ENCODE measurements at regions not wholly inside any gene's neighbourhood (a gene's known extent, or its start where the extent isn't known, plus 50 kb on each side); places are given as distances from the start of the nearest gene placed in this dataset.

DNA sequence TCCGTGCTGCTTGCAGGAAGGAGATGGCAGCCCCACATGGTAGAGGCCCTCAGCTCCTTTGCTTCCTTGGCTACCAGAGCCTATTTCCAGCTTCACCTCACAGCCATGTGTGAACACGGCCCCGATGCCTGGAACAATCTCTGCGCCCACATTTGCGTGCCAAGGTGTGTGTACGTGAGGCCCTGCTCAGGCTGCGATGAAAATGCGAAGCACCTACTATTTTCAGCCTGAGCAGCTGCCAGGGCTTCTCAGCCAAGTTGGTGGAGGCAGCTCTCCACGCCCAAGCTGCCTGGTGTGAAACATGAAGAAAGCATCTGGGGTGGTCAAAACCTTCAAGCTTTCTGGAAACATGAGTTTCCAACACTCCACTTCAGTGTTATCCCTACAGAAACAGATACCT, 177.8 kb upstream of the EGLN3 start:
- TF ChIP-seq POLR2A (IDR thresholded peaks at IDR 0.05) (no peak), POLR2AphosphoS5 (IDR thresholded peaks at IDR 0.05) (no peak), EP300 (IDR thresholded peaks at IDR 0.05) (no peak)
- TF ChIP-seq, protein P1, sequence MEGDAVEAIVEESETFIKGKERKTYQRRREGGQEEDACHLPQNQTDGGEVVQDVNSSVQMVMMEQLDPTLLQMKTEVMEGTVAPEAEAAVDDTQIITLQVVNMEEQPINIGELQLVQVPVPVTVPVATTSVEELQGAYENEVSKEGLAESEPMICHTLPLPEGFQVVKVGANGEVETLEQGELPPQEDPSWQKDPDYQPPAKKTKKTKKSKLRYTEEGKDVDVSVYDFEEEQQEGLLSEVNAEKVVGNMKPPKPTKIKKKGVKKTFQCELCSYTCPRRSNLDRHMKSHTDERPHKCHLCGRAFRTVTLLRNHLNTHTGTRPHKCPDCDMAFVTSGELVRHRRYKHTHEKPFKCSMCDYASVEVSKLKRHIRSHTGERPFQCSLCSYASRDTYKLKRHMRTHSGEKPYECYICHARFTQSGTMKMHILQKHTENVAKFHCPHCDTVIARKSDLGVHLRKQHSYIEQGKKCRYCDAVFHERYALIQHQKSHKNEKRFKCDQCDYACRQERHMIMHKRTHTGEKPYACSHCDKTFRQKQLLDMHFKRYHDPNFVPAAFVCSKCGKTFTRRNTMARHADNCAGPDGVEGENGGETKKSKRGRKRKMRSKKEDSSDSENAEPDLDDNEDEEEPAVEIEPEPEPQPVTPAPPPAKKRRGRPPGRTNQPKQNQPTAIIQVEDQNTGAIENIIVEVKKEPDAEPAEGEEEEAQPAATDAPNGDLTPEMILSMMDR (IDR thresholded peaks at IDR 0.05), result no peak
- intact Hi-C loops (cut with DNase I), result no loop called here
- Histone ChIP-seq H3K27me3 (no peaks in the 10 kb centered on the region), H3K9me3 (no peaks in the 10 kb centered on the region), H3K4me1 (peaks cover 0 to 16% (median 10%) of the 10 kb centered on the region in 4 donors), H3K36me3 (no peaks in the 10 kb centered on the region), H3K4me3 (no peak overlapping the region), H3K27ac (no peak overlapping the region)
- 84 to 95% methylated on average over 9 of the region's 9 CpGs for WGBS, 2 donors
- no peak for DNase-seq

DNA sequence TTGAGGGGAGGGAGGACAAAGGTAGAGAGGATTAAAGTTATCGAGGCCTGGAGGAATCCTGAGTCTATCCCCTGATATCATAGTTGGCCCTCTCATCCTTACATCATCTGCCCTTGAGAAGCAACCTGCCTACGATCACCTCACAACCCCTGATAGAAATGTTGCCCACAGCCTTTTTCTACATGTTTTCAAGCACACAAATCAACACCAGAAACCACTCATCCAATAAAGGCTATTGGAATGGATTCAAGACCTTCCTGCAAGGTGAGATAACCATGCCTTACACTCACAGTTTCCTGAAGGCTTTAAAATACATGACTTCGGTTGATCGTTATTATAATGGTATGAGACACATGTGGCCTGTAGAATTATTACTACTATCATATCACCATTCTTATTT, 175.7 kb upstream of the EGLN3 start:
- DNase-seq, result no peak
- no peaks in the 10 kb centered on the region for H3K27me3 ChIP-seq
- no peak for TF ChIP-seq POLR2AphosphoS5 (IDR thresholded peaks at IDR 0.05)
- TF ChIP-seq, protein P1 (IDR thresholded peaks at IDR 0.05), result no peak
- TF ChIP-seq POLR2A (IDR thresholded peaks at IDR 0.05), result no peak
- no peaks in the 10 kb centered on the region for H3K36me3 ChIP-seq
- no peak overlapping the region for H3K4me3 ChIP-seq
- H3K27ac ChIP-seq, result no peak overlapping the region
- no peaks in the 10 kb centered on the region for H3K9me3 ChIP-seq
- intact Hi-C loops (cut with DNase I), result no loop called here
- H3K4me1 ChIP-seq, result peaks cover 0 to 16% (median 10%) of the 10 kb centered on the region in 4 donors
- 88 to 90% methylated on average over 4 of the region's 4 CpGs for WGBS, 2 donors

DNA sequence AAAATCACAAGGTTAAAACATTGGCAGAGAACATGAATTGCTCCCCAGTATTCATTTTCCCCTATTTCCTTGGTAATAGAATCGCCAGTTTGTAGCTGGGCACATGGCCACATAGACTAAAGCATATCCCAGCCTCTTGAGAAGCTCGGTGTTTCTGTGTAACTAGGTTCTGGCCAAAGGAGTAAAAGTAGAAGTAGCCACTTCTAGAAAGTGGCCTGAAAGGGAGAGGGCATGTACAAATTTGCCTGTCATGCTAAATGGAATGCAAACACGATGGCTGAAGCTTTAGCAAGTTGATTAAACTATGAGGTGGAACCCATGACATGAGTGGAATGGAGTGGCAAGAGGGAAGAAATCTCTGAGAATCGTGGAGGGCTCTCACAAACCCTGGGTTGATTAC, 173.7 kb upstream of the EGLN3 start:
- Histone ChIP-seq H3K9me3 (no peaks in the 10 kb centered on the region), H3K4me1 (peaks cover 0 to 8% (median 4%) of the 10 kb centered on the region in 4 donors), H3K27me3 (no peaks in the 10 kb centered on the region), H3K36me3 (no peaks in the 10 kb centered on the region), H3K4me3 (no peak overlapping the region), H3K27ac (no peak overlapping the region)
- WGBS, 2 donors, result 82 to 90% methylated on average over 4 of the region's 4 CpGs
- TF ChIP-seq POLR2A (IDR thresholded peaks at IDR 0.05), result no peak
- TF ChIP-seq, protein P1 (IDR thresholded peaks at IDR 0.05), result no peak
- intact Hi-C loops (cut with DNase I), result loop anchor here (2.0 kb wide), 1 partner anchor 52 kb away; no protein-coding TSS in a partner anchor
- no peak for DNase-seq

DNA sequence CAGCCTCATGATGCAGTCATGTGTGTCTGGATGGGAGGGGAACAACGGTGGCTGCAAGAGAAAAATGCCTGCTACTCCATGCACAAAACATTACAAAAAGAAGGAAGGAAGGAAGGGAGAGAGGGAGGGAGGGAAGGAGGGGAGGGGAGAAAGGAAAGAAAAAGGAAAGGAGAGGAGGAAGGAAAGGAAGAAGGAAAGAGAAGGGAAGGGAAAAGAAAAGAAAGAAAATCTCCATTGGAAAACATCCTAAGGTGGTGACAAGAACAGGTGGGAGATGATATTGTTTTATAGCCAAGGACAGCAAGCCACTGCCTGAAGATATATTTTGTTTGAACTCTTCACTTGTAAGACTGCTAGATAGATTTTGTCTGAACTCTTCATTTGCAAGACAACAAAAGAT, 171.8 kb upstream of the EGLN3 start:
- intact Hi-C loops (cut with DNase I), result no loop called here
- Histone ChIP-seq H3K9me3 (no peaks in the 10 kb centered on the region), H3K4me3 (no peak overlapping the region), H3K4me1 (peaks cover 0 to 20% (median 6%) of the 10 kb centered on the region in 4 donors), H3K27me3 (no peaks in the 10 kb centered on the region), H3K36me3 (no peaks in the 10 kb centered on the region), H3K27ac (no peak overlapping the region)
- no peak for DNase-seq
- 31 to 48% methylated on average over 1 of the region's 1 CpG for WGBS, 2 donors
- TF ChIP-seq POLR2AphosphoS5 (IDR thresholded peaks at IDR 0.05) (no peak), POLR2A (IDR thresholded peaks at IDR 0.05) (no peak), EP300 (IDR thresholded peaks at IDR 0.05) (no peak)
- TF ChIP-seq, protein P1 (IDR thresholded peaks at IDR 0.05), result no peak

DNA sequence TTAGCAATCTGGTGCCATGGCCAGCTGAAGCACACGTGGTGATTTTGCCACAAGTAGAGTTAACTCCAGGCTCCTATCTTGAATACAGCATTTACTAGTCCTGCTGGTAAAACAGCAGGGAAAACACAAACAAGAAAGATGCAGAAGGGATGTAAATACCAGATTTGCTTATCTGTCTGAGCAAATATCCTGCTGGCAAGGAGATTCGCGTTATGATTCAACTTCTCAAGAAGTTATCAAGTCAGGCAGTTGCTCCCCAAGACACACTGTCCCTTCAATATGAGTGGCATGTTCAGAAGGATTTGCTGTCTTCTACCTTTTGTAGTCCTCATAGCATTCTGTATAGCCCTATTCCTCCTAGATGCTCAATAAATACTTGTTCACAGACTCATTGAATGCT, 171.2 kb upstream of the EGLN3 start:
- Histone ChIP-seq H3K36me3 (no peaks in the 10 kb centered on the region), H3K4me3 (no peak overlapping the region), H3K27me3 (no peaks in the 10 kb centered on the region), H3K9me3 (no peaks in the 10 kb centered on the region), H3K27ac (no peak overlapping the region), H3K4me1 (peaks cover 0 to 20% (median 6%) of the 10 kb centered on the region in 4 donors)
- TF ChIP-seq, protein P1 (IDR thresholded peaks at IDR 0.05), result no peak
- TF ChIP-seq POLR2AphosphoS5 (IDR thresholded peaks at IDR 0.05) (no peak), POLR2A (IDR thresholded peaks at IDR 0.05) (no peak), EP300 (IDR thresholded peaks at IDR 0.05) (no peak)
- WGBS, 2 donors, result 44 to 70% methylated on average over 3 of the region's 3 CpGs
- intact Hi-C loops (cut with DNase I), result no loop called here
- DNase-seq, result no peak
